ENCODE measurements at regions not wholly inside any gene's neighbourhood (a gene's known extent, or its start where the extent isn't known, plus 50 kb on each side); places are given as distances from the start of the nearest gene placed in this dataset.

- Histone ChIP-seq H2AFZ (ENCODE audit: low read depth) (no peak overlapping the region), H3K27ac (no peak overlapping the region), H3K4me2 (no peak overlapping the region), H3K9ac (no peak overlapping the region), H3K36me3 (ENCODE audit: insufficient read depth) (no peaks in the 10 kb centered on the region), H4K20me1 (ENCODE audit: insufficient read depth) (no peaks in the 10 kb centered on the region), H3K4me1 (ENCODE audit: low read depth, poor library complexity, severe bottlenecking) (no peaks in the 10 kb centered on the region), H3K27me3 (ENCODE audit: insufficient read depth, low read depth) (no peaks in the 10 kb centered on the region), H3K4me3 (IDR thresholded peaks at IDR 0.05; ENCODE audit: insufficient read depth, low read depth, low read length) (no peak overlapping the region), H3K79me2 (ENCODE audit: insufficient read depth, low read depth) (no peaks in the 10 kb centered on the region)
- TF ChIP-seq CTCF (conservative IDR thresholded peaks at IDR 0.05; ENCODE audit: low read depth, low read length): no peak
Measured at GRCh38 chr3:46119709-46120498, 88.2 kb downstream of the CCR1 start.

GRCh38 chr3:46119253-46119652 lies 88.9 kb downstream of the CCR1 start:
- Histone ChIP-seq H3K27ac (no peak overlapping the region), H2AFZ (ENCODE audit: low read depth) (no peak overlapping the region), H3K36me3 (ENCODE audit: insufficient read depth) (no peaks in the 10 kb centered on the region), H3K27me3 (ENCODE audit: insufficient read depth, low read depth) (no peaks in the 10 kb centered on the region), H3K4me1 (ENCODE audit: low read depth, poor library complexity, severe bottlenecking) (no peaks in the 10 kb centered on the region), H4K20me1 (ENCODE audit: insufficient read depth) (no peaks in the 10 kb centered on the region), H3K4me3 (IDR thresholded peaks at IDR 0.05; ENCODE audit: insufficient read depth, low read depth, low read length) (no peak overlapping the region), H3K79me2 (ENCODE audit: insufficient read depth, low read depth) (no peaks in the 10 kb centered on the region), H3K9ac (no peak overlapping the region), H3K4me2 (no peak overlapping the region)
- TF ChIP-seq CTCF (conservative IDR thresholded peaks at IDR 0.05; ENCODE audit: low read depth, low read length): no peak

- Histone ChIP-seq H3K27me3 (ENCODE audit: insufficient read depth, low read depth) (no peaks in the 10 kb centered on the region), H3K36me3 (ENCODE audit: insufficient read depth) (no peaks in the 10 kb centered on the region), H3K79me2 (ENCODE audit: insufficient read depth, low read depth) (no peaks in the 10 kb centered on the region), H2AFZ (ENCODE audit: low read depth) (no peak overlapping the region), H3K9ac (no peak overlapping the region), H3K4me2 (no peak overlapping the region), H3K27ac (no peak overlapping the region), H3K4me3 (IDR thresholded peaks at IDR 0.05; ENCODE audit: insufficient read depth, low read depth, low read length) (no peak overlapping the region), H4K20me1 (ENCODE audit: insufficient read depth) (no peaks in the 10 kb centered on the region), H3K4me1 (ENCODE audit: low read depth, poor library complexity, severe bottlenecking) (peaks cover 12% of the 10 kb centered on the region)
- TF ChIP-seq CTCF (conservative IDR thresholded peaks at IDR 0.05; ENCODE audit: low read depth, low read length): no peak
Measured at GRCh38 chr3:46116996-46117395, 89.7 kb upstream of the XCR1 start.

GRCh38 chr3:46114323-46114988 lies 87.2 kb upstream of the XCR1 start:
- Histone ChIP-seq H3K4me1 (ENCODE audit: low read depth, poor library complexity, severe bottlenecking) (peaks cover 35% of the 10 kb centered on the region), H3K36me3 (ENCODE audit: insufficient read depth) (no peaks in the 10 kb centered on the region), H4K20me1 (ENCODE audit: insufficient read depth) (no peaks in the 10 kb centered on the region), H3K27ac (no peak overlapping the region), H3K9ac (no peak overlapping the region), H3K79me2 (ENCODE audit: insufficient read depth, low read depth) (no peaks in the 10 kb centered on the region), H3K27me3 (ENCODE audit: insufficient read depth, low read depth) (no peaks in the 10 kb centered on the region), H3K4me2 (no peak overlapping the region), H2AFZ (ENCODE audit: low read depth) (no peak overlapping the region), H3K4me3 (IDR thresholded peaks at IDR 0.05; ENCODE audit: insufficient read depth, low read depth, low read length) (no peak overlapping the region)
- TF ChIP-seq CTCF (conservative IDR thresholded peaks at IDR 0.05; ENCODE audit: low read depth, low read length): no peak

Data from KMS-11 (cell line).